ENCODE measurements at regions not wholly inside any gene's neighbourhood (a gene's known extent, or its start where the extent isn't known, plus 50 kb on each side); places are given as distances from the start of the nearest gene placed in this dataset.

GRCh38 chr4:151888367-151888866 lies 127.6 kb upstream of the GATB start:
- H3K27me3 ChIP-seq (ENCODE audit: control insufficient read depth in 1 of 2, insufficient read depth in 2 of 2, low read length in 2 of 2): no peaks in the 10 kb centered on the region
- H3K9ac ChIP-seq (ENCODE audit: low read length): no peak overlapping the region
- H3K27ac ChIP-seq (ENCODE audit: low read depth, low read length): no peak overlapping the region
- no peaks in the 10 kb centered on the region for H3K9me3 ChIP-seq (ENCODE audit: low read length)
- no peaks in the 10 kb centered on the region for H3K36me3 ChIP-seq (ENCODE audit: insufficient read depth, low read length)
- peaks cover 6% of the 10 kb centered on the region for H3K4me1 ChIP-seq (ENCODE audit: insufficient read depth, low read length)
- H3K4me3 ChIP-seq (ENCODE audit: low read depth in 1 of 2, low read length in 2 of 2): no peak overlapping the region

GRCh38 chr4:151887816-151888180 lies 127.0 kb upstream of the GATB start:
- peaks cover 6% of the 10 kb centered on the region for H3K4me1 ChIP-seq (ENCODE audit: insufficient read depth, low read length)
- no peaks in the 10 kb centered on the region for H3K36me3 ChIP-seq (ENCODE audit: insufficient read depth, low read length)
- no peak overlapping the region for H3K9ac ChIP-seq (ENCODE audit: low read length)

GRCh38 chr4:151887031-151887815 lies 126.4 kb upstream of the GATB start:
- Histone ChIP-seq H3K27me3 (ENCODE audit: control insufficient read depth in 1 of 2, insufficient read depth in 2 of 2, low read length in 2 of 2) (no peaks in the 10 kb centered on the region), H3K9ac (ENCODE audit: low read length) (no peak overlapping the region), H3K4me3 (ENCODE audit: low read depth in 1 of 2, low read length in 2 of 2) (no peak overlapping the region), H3K36me3 (ENCODE audit: insufficient read depth, low read length) (no peaks in the 10 kb centered on the region), H3K9me3 (ENCODE audit: low read length) (no peaks in the 10 kb centered on the region), H3K4me1 (ENCODE audit: insufficient read depth, low read length) (peaks cover 6% of the 10 kb centered on the region), H3K27ac (ENCODE audit: low read depth, low read length) (no peak overlapping the region)

More at GRCh38 chr4:151887816-151888180, 127.0 kb upstream of the GATB start:
- no peaks in the 10 kb centered on the region for H3K9me3 ChIP-seq (ENCODE audit: low read length)
- no peak overlapping the region for H3K4me3 ChIP-seq (ENCODE audit: low read depth in 1 of 2, low read length in 2 of 2)
- H3K27me3 ChIP-seq (ENCODE audit: control insufficient read depth in 1 of 2, insufficient read depth in 2 of 2, low read length in 2 of 2): no peaks in the 10 kb centered on the region
- H3K27ac ChIP-seq (ENCODE audit: low read depth, low read length): no peak overlapping the region

- Histone ChIP-seq H3K36me3 (ENCODE audit: insufficient read depth, low read length) (no peaks in the 10 kb centered on the region), H3K9ac (ENCODE audit: low read length) (no peak overlapping the region), H3K4me3 (ENCODE audit: low read depth in 1 of 2, low read length in 2 of 2) (no peak overlapping the region), H3K4me1 (ENCODE audit: insufficient read depth, low read length) (peaks cover 6% of the 10 kb centered on the region), H3K27me3 (ENCODE audit: control insufficient read depth in 1 of 2, insufficient read depth in 2 of 2, low read length in 2 of 2) (no peaks in the 10 kb centered on the region), H3K27ac (ENCODE audit: low read depth, low read length) (no peak overlapping the region), H3K9me3 (ENCODE audit: low read length) (no peaks in the 10 kb centered on the region)
Observed at GRCh38 chr4:151885123-151885522, 124.3 kb upstream of the GATB start.

- Histone ChIP-seq H3K36me3 (ENCODE audit: insufficient read depth, low read length) (no peaks in the 10 kb centered on the region), H3K27ac (ENCODE audit: low read depth, low read length) (no peak overlapping the region), H3K9ac (ENCODE audit: low read length) (no peak overlapping the region), H3K4me1 (ENCODE audit: insufficient read depth, low read length) (peaks cover 6% of the 10 kb centered on the region), H3K4me3 (ENCODE audit: low read depth in 1 of 2, low read length in 2 of 2) (no peak overlapping the region), H3K9me3 (ENCODE audit: low read length) (no peaks in the 10 kb centered on the region), H3K27me3 (ENCODE audit: control insufficient read depth in 1 of 2, insufficient read depth in 2 of 2, low read length in 2 of 2) (no peaks in the 10 kb centered on the region)
Observed at GRCh38 chr4:151883747-151884146, 122.9 kb upstream of the GATB start.

- Histone ChIP-seq H3K36me3 (ENCODE audit: insufficient read depth, low read length) (no peaks in the 10 kb centered on the region), H3K4me3 (ENCODE audit: low read depth in 1 of 2, low read length in 2 of 2) (no peak overlapping the region), H3K9me3 (ENCODE audit: low read length) (no peaks in the 10 kb centered on the region), H3K4me1 (ENCODE audit: insufficient read depth, low read length) (peaks cover 4% of the 10 kb centered on the region), H3K27me3 (ENCODE audit: control insufficient read depth in 1 of 2, insufficient read depth in 2 of 2, low read length in 2 of 2) (no peaks in the 10 kb centered on the region), H3K9ac (ENCODE audit: low read length) (no peak overlapping the region), H3K27ac (ENCODE audit: low read depth, low read length) (no peak overlapping the region)
Observed at GRCh38 chr4:151882072-151882803, 121.4 kb upstream of the GATB start.

GRCh38 chr4:151879705-151880445 lies 119.1 kb upstream of the GATB start:
- Histone ChIP-seq H3K4me3 (ENCODE audit: low read depth in 1 of 2, low read length in 2 of 2) (no peak overlapping the region), H3K27ac (ENCODE audit: low read depth, low read length) (no peak overlapping the region), H3K9ac (ENCODE audit: low read length) (no peak overlapping the region), H3K9me3 (ENCODE audit: low read length) (no peaks in the 10 kb centered on the region), H3K4me1 (ENCODE audit: insufficient read depth, low read length) (no peaks in the 10 kb centered on the region), H3K27me3 (ENCODE audit: control insufficient read depth in 1 of 2, insufficient read depth in 2 of 2, low read length in 2 of 2) (no peaks in the 10 kb centered on the region), H3K36me3 (ENCODE audit: insufficient read depth, low read length) (no peaks in the 10 kb centered on the region)

- Histone ChIP-seq H3K27ac (ENCODE audit: low read depth, low read length) (no peak overlapping the region), H3K27me3 (ENCODE audit: control insufficient read depth in 1 of 2, insufficient read depth in 2 of 2, low read length in 2 of 2) (no peaks in the 10 kb centered on the region), H3K36me3 (ENCODE audit: insufficient read depth, low read length) (no peaks in the 10 kb centered on the region), H3K9ac (ENCODE audit: low read length) (no peak overlapping the region), H3K4me3 (ENCODE audit: low read depth in 1 of 2, low read length in 2 of 2) (no peak overlapping the region), H3K9me3 (ENCODE audit: low read length) (no peaks in the 10 kb centered on the region), H3K4me1 (ENCODE audit: insufficient read depth, low read length) (no peaks in the 10 kb centered on the region)
Observed at GRCh38 chr4:151876381-151876988, 115.7 kb upstream of the GATB start.

GRCh38 chr4:151874328-151874727 lies 113.5 kb upstream of the GATB start:
- no peaks in the 10 kb centered on the region for H3K36me3 ChIP-seq (ENCODE audit: insufficient read depth, low read length)
- no peak overlapping the region for H3K9ac ChIP-seq (ENCODE audit: low read length)
- H3K27ac ChIP-seq (ENCODE audit: low read depth, low read length): no peak overlapping the region
- H3K4me3 ChIP-seq (ENCODE audit: low read depth in 1 of 2, low read length in 2 of 2): no peak overlapping the region
- no peaks in the 10 kb centered on the region for H3K4me1 ChIP-seq (ENCODE audit: insufficient read depth, low read length)
- no peaks in the 10 kb centered on the region for H3K27me3 ChIP-seq (ENCODE audit: control insufficient read depth in 1 of 2, insufficient read depth in 2 of 2, low read length in 2 of 2)
- H3K9me3 ChIP-seq (ENCODE audit: low read length): no peaks in the 10 kb centered on the region

GRCh38 chr4:151866592-151866918 lies 105.7 kb upstream of the GATB start:
- Histone ChIP-seq H3K4me3 (ENCODE audit: low read depth in 1 of 2, low read length in 2 of 2) (no peak overlapping the region), H3K27ac (ENCODE audit: low read depth, low read length) (no peak overlapping the region)

More at GRCh38 chr4:151866592-151866918, 105.7 kb upstream of the GATB start:
- Histone ChIP-seq H3K9me3 (ENCODE audit: low read length) (no peaks in the 10 kb centered on the region), H3K9ac (ENCODE audit: low read length) (no peak overlapping the region), H3K4me1 (ENCODE audit: insufficient read depth, low read length) (peaks cover 18% of the 10 kb centered on the region), H3K27me3 (ENCODE audit: control insufficient read depth in 1 of 2, insufficient read depth in 2 of 2, low read length in 2 of 2) (no peaks in the 10 kb centered on the region), H3K36me3 (ENCODE audit: insufficient read depth, low read length) (no peaks in the 10 kb centered on the region)
